ENCODE measurements at regions not wholly inside any gene's neighbourhood (a gene's known extent, or its start where the extent isn't known, plus 50 kb on each side); places are given as distances from the start of the nearest gene placed in this dataset.

GRCh38 chr5:54743581-54743980 is 226.0 kb downstream of the SNX18 start:
- DNase-seq (ENCODE audit: low read depth), result no peak

- peak; percentile 64 for DNase-seq (ENCODE audit: low read depth)
Observed at GRCh38 chr5:54742417-54742891, 224.9 kb downstream of the SNX18 start.

GRCh38 chr5:54741711-54742110 is 224.2 kb downstream of the SNX18 start:
- DNase-seq (ENCODE audit: low read depth), result no peak

GRCh38 chr5:54740141-54740540 is 222.6 kb downstream of the SNX18 start:
- no peak for DNase-seq (ENCODE audit: low read depth)

GRCh38 chr5:54739371-54739770 is 221.8 kb downstream of the SNX18 start:
- no peak for DNase-seq (ENCODE audit: low read depth)

- DNase-seq (ENCODE audit: low read depth), result no peak
Observed at GRCh38 chr5:54738973-54739367, 221.4 kb downstream of the SNX18 start.

GRCh38 chr5:54738118-54738972 is 220.8 kb downstream of the SNX18 start:
- DNase-seq (ENCODE audit: low read depth), result peak; percentile 39

- no peak for DNase-seq (ENCODE audit: low read depth)
Observed at GRCh38 chr5:54736003-54736797, 218.6 kb downstream of the SNX18 start.

GRCh38 chr5:54733101-54733500 is 215.5 kb downstream of the SNX18 start:
- no peak for DNase-seq (ENCODE audit: low read depth)

- no peak for DNase-seq (ENCODE audit: low read depth)
Observed at GRCh38 chr5:54732108-54732507, 214.5 kb downstream of the SNX18 start.

- no peak for DNase-seq (ENCODE audit: low read depth)
Observed at GRCh38 chr5:54728588-54728915, 211.0 kb downstream of the SNX18 start.

GRCh38 chr5:54727874-54728587 is 210.5 kb downstream of the SNX18 start:
- no peak for DNase-seq (ENCODE audit: low read depth)

GRCh38 chr5:54725391-54726280 is 208.1 kb downstream of the SNX18 start:
- DNase-seq (ENCODE audit: low read depth), result peak; percentile 44

- DNase-seq (ENCODE audit: low read depth), result peak; percentile 65
Observed at GRCh38 chr5:54722846-54723433, 205.4 kb downstream of the SNX18 start.

GRCh38 chr5:54721951-54722654 is 204.5 kb downstream of the SNX18 start:
- no peak for DNase-seq (ENCODE audit: low read depth)

- no peak for DNase-seq (ENCODE audit: low read depth)
Observed at GRCh38 chr5:54721116-54721515, 203.6 kb downstream of the SNX18 start.

- DNase-seq (ENCODE audit: low read depth), result no peak
Observed at GRCh38 chr5:54720341-54720740, 202.8 kb downstream of the SNX18 start.

GRCh38 chr5:54719384-54720283 is 202.1 kb downstream of the SNX18 start:
- DNase-seq (ENCODE audit: low read depth), result peak; percentile 69

- no peak for DNase-seq (ENCODE audit: low read depth)
Observed at GRCh38 chr5:54718656-54719055, 201.1 kb downstream of the SNX18 start.
